Glutamatergic neuron (in vitro differentiated cells): ENCODE measurements at regions not wholly inside any gene's neighbourhood (a gene's known extent, or its start where the extent isn't known, plus 50 kb on each side); places are given as distances from the start of the nearest gene placed in this dataset.
"Not testable (repeated sequence)": the region's sequence is repeated elsewhere in the genome, so short reads cannot be mapped to it uniquely, and the experiment has no call there.

Experiments
- DNase-seq: peaks from one replicate; pipeline ENCODE4 v3.0.0; 2022
- H3K27ac Mint-ChIP-seq: one replicate; pipeline ENCODE4 v1.8.0; 2020; ENCODE audit warnings: mild to moderate bottlenecking, mixed read lengths, inconsistent platforms; ENCODE audit not compliant: unreplicated experiment
- H3K27me3 Mint-ChIP-seq: one replicate; pipeline ENCODE4 v1.8.0; 2020; ENCODE audit warnings: mild to moderate bottlenecking, moderate library complexity, mixed read lengths, inconsistent platforms; ENCODE audit not compliant: unreplicated experiment
- H3K36me3 Mint-ChIP-seq: one replicate; pipeline ENCODE4 v1.8.0; 2020; ENCODE audit warnings: mild to moderate bottlenecking, mixed read lengths, inconsistent platforms; ENCODE audit not compliant: unreplicated experiment
- H3K4me1 Mint-ChIP-seq: one replicate; pipeline ENCODE4 v1.8.0; 2020; ENCODE audit warnings: mild to moderate bottlenecking, low read depth, mixed read lengths, inconsistent platforms; ENCODE audit not compliant: unreplicated experiment
- H3K4me3 Mint-ChIP-seq: one replicate; pipeline ENCODE4 v1.8.0; 2020; ENCODE audit warnings: mild to moderate bottlenecking, mixed read lengths, inconsistent platforms; ENCODE audit not compliant: unreplicated experiment
- H3K9me3 Mint-ChIP-seq: one replicate; pipeline ENCODE4 v1.8.0; 2020; ENCODE audit warnings: mild to moderate bottlenecking, moderate library complexity, mixed read lengths, inconsistent platforms; ENCODE audit not compliant: unreplicated experiment
- TF ChIP-seq, protein P1 (sequence below): fragments of 200-600 bp; sonication (generic); IDR thresholded peaks from one replicate; pipeline ENCODE4 v1.5.0; 2021; ENCODE audit not compliant: partially characterized antibody, unreplicated experiment

DNA sequence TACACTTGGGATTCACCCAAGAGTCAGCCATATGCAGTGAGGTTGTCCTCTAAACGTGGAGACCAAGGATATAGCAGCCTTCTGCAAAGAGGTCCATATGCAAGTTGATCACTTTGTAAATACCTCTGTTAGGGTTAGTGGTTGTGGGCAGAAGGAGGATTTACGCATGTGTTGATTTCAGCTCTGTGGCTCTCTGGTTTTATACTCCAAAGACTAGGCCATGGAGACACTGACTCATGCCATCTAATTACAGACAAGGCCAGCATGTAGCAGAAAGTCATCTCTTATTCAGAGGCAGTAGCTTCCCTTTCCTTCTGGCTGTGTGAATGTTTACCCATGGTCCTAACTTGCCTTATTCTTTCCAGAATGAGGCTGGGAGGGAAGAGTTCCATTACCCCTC, 140.9 kb upstream of the GOLGA6L4 start:
- not testable (repeated sequence) for H3K27me3 Mint-ChIP-seq, DNase-seq, H3K9me3 Mint-ChIP-seq, H3K27ac Mint-ChIP-seq, H3K4me1 Mint-ChIP-seq, H3K36me3 Mint-ChIP-seq, H3K4me3 Mint-ChIP-seq

DNA sequence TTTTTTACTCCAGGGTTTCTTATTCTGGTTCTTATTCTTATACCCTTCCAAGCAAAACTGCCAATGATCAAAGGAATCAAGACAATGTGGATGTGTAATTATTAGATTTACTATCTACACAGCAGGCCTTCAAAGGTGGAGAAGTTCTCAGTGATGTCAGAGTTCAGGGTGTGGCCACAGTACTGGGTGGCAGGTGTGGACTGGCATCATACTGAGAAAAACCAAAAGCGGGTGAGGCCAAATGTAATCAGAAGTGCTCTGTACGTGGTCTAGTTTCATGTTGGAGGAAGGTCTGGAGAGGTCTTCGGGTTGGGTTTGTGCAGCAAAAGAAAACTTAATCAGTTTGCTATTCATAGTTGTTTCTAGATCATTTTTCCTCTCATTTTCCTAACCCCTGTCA, 138.5 kb upstream of the GOLGA6L4 start:
- not testable (repeated sequence) for H3K27me3 Mint-ChIP-seq, DNase-seq, H3K36me3 Mint-ChIP-seq, H3K4me3 Mint-ChIP-seq, H3K9me3 Mint-ChIP-seq, H3K27ac Mint-ChIP-seq, H3K4me1 Mint-ChIP-seq

DNA sequence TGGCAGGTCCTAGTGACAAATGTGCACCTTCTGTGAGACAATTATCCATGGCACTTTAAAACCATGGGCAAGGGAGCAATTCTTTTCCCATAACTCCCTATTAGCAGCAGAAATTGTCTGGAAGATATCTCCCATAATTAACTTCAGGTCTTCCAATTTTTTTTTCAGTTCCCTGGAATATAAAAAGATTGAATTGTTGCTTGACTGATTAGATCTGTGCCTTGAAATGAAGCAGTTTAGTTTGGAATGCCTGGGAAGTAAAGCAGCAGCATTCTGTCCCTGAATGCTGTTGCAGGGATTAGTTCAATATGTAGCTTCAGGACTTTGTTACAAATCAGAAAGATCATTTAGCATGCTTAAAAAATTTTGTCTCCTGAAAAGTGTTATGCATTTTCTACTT, 137.0 kb upstream of the GOLGA6L4 start:
- no peaks in the 10 kb centered on the region for H3K27me3 Mint-ChIP-seq

DNA sequence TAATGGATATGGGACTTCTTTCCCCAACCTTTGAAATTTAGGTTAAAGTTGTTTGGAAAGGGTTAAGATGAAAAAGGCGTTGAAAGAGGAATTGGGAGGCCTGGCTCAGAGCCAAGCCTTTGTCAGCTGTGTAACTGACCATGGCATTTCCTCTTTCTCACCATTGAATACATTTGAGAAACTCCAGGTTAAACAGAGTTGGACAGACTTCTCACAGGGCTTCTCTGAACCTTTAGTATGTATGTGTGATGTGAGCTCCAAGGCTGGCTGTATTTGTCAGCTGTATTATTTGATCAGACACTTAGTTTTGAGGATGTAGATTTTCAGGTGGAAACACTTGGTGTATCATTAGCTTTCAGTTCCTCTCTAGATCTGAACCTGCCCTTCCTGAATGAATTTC, 136.4 kb upstream of the GOLGA6L4 start:
- Mint-ChIP-seq H3K27me3 (no peaks in the 10 kb centered on the region), H3K4me1 (no peaks in the 10 kb centered on the region), H3K27ac (no peak overlapping the region), H3K36me3 (no peaks in the 10 kb centered on the region), H3K9me3 (no peaks in the 10 kb centered on the region), H3K4me3 (no peak overlapping the region)
- no peak for DNase-seq
- TF ChIP-seq, protein P1, sequence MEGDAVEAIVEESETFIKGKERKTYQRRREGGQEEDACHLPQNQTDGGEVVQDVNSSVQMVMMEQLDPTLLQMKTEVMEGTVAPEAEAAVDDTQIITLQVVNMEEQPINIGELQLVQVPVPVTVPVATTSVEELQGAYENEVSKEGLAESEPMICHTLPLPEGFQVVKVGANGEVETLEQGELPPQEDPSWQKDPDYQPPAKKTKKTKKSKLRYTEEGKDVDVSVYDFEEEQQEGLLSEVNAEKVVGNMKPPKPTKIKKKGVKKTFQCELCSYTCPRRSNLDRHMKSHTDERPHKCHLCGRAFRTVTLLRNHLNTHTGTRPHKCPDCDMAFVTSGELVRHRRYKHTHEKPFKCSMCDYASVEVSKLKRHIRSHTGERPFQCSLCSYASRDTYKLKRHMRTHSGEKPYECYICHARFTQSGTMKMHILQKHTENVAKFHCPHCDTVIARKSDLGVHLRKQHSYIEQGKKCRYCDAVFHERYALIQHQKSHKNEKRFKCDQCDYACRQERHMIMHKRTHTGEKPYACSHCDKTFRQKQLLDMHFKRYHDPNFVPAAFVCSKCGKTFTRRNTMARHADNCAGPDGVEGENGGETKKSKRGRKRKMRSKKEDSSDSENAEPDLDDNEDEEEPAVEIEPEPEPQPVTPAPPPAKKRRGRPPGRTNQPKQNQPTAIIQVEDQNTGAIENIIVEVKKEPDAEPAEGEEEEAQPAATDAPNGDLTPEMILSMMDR, result no peak

More for the DNA sequence above, 137.0 kb upstream of the GOLGA6L4 start:
- H3K4me3 Mint-ChIP-seq, result no peak overlapping the region
- no peaks in the 10 kb centered on the region for H3K9me3 Mint-ChIP-seq
- TF ChIP-seq, protein P1, result no peak
- H3K36me3 Mint-ChIP-seq, result no peaks in the 10 kb centered on the region
- no peak for DNase-seq
- H3K27ac Mint-ChIP-seq, result no peak overlapping the region
- no peaks in the 10 kb centered on the region for H3K4me1 Mint-ChIP-seq

DNA sequence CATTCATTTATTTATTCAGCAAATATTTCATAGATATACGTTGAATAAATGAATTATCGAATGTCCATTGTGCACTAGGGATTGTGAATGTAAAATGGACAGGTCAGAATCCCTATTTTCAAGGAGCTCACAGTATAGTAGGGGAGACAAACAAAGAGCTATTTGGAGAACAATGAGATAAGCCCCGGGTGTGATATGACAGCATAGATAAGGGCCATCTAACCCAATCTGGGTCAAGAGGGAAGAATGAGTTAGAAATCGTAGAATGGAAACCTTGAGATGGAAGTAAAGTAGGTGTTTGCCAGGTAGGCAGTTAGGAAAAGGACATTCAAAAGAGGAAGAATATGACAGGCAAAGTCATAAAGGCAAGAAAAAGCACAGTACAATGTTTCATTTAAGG, 132.2 kb upstream of the GOLGA6L4 start:
- Mint-ChIP-seq H3K27me3 (no peaks in the 10 kb centered on the region), H3K27ac (no peak overlapping the region), H3K36me3 (no peaks in the 10 kb centered on the region), H3K4me1 (no peaks in the 10 kb centered on the region), H3K4me3 (no peak overlapping the region), H3K9me3 (no peaks in the 10 kb centered on the region)
- no peak for DNase-seq
- TF ChIP-seq, protein P1, result no peak

DNA sequence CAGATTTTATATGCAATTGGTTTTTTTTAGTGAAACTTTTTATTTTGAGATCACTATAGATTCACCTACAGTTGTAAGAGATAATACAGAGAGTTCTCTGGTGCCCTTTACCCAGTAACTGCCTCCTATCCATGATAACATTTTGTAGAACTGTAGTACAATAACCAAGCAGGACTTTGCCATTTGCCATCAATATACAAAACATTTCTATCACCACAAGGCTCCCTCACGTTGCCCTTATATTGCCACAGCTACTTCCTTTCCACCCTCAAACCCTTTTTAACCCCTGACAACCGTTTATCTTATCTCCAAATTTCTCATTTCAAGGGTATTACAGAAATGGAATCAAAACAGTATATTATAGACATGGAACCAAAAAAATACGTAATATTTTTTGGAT, 130.7 kb upstream of the GOLGA6L4 start:
- H3K4me3 Mint-ChIP-seq, result no peak overlapping the region
- TF ChIP-seq, protein P1, result no peak
- H3K36me3 Mint-ChIP-seq, result no peaks in the 10 kb centered on the region
- H3K4me1 Mint-ChIP-seq, result no peaks in the 10 kb centered on the region
- H3K27me3 Mint-ChIP-seq, result no peaks in the 10 kb centered on the region
- no peak overlapping the region for H3K27ac Mint-ChIP-seq
- DNase-seq, result no peak
- H3K9me3 Mint-ChIP-seq, result no peaks in the 10 kb centered on the region
